Sigmoid colon (tissue), 4 donors: ENCODE measurements at regions not wholly inside any gene's neighbourhood (a gene's known extent, or its start where the extent isn't known, plus 50 kb on each side); places are given as distances from the start of the nearest gene placed in this dataset.

ENCODE experiments used
- EP300 ChIP-seq, 4 donors: sonication (generic); formaldehyde crosslinking; IDR thresholded peaks; one replicate each; pipeline ENCODE4 v1.6.1; 2017; ENCODE audit warnings: antibody characterized with exemption in 4 of 4
- POLR2A ChIP-seq, 2 donors: fragments of 450-650 bp; IDR thresholded peaks; one replicate each; pipeline ENCODE4 v1.6.1; 2016; ENCODE audit warnings: antibody characterized with exemption in 2 of 2, mild to moderate bottlenecking in 2 of 2, moderate library complexity in 2 of 2

GRCh38 chr13:63774133-63774532, 2358.5 kb upstream of the PCDH20 start:
- TF ChIP-seq EP300 (IDR thresholded peaks at IDR 0.05) (no peak), POLR2A (IDR thresholded peaks at IDR 0.05) (no peak)
